A549 (cell line): ENCODE measurements at regions not wholly inside any gene's neighbourhood (a gene's known extent, or its start where the extent isn't known, plus 50 kb on each side); places are given as distances from the start of the nearest gene placed in this dataset.

Experiments used
- ATAC-seq, 2 experiments: fragments of 200-7000 bp in 1 of 2; fragments of >200 bp in 1 of 2; cut with Nextera tagmentation in 1 of 2; cut with Tn5 transposase in 1 of 2; 3 replicates each; pipeline versions ENCODE4 v1.8.0 to v1.9.1; 2018 to 2020; ENCODE audit warnings: mild to moderate bottlenecking in 1 of 2, moderate library complexity in 1 of 2
- CTCF ChIA-PET: fragments of 300-600 bp; sonication (Branson Sonifier 250); formaldehyde crosslinking; extraction: SDS; loops from one replicate; lab custom pipeline; 2021; ENCODE audit warnings: antibody characterized with exemption, inconsistent platforms; lab: Yijun Ruan, JAX
- POLR2A ChIA-PET: fragments of 350-600 bp; formaldehyde crosslinking; extraction: SDS; loops from one replicate; lab custom pipeline; 2021; ENCODE audit warnings: antibody characterized with exemption, inconsistent platforms; lab: Yijun Ruan, JAX
- DNase-seq, 2 experiments: peaks; one replicate each; pipeline versions ENCODE4 v3.0.0 to v3.0.0-alpha.2; 2011 to 2016; ENCODE audit warnings: low read depth in 1 of 2, low spot score in 1 of 2
- FAIRE-seq: peaks from 2 replicates; lab custom pipeline; 2011; peaks lifted over from hg19 to GRCh38; lab: Jason Lieb, UNC
- H3K27ac ChIP-seq, 2 experiments: fragments of >200 bp; sonication (Bioruptor Twin); formaldehyde crosslinking; 3 replicates each; pipeline ENCODE4 v1.5.1; 2016 to 2017
- H3K4me1 ChIP-seq: fragments of >200 bp; sonication (Bioruptor Twin); formaldehyde crosslinking; 3 replicates; pipeline ENCODE4 v1.6.1; 2016
- H3K4me2 ChIP-seq: fragments of >200 bp; sonication (Bioruptor Twin); formaldehyde crosslinking; 3 replicates; pipeline ENCODE4 v1.6.1; 2016
- H3K4me3 ChIP-seq: fragments of >200 bp; sonication (Bioruptor Twin); formaldehyde crosslinking; 3 replicates; pipeline ENCODE4 v1.5.1; 2016
- H3K9me3 ChIP-seq: fragments of >200 bp; sonication (Bioruptor Twin); formaldehyde crosslinking; 3 replicates; pipeline ENCODE4 v1.6.1; 2016
- BHLHE40 ChIP-seq: IDR thresholded peaks from 2 replicates; pipeline ENCODE4 v1.6.1; 2012; ENCODE audit warnings: low read depth, low read length, inconsistent platforms
- ESRRA ChIP-seq: fragments of 150-350 bp; IDR thresholded peaks from 2 replicates; pipeline ENCODE4 v1.6.1; 2014; ENCODE audit warnings: mild to moderate bottlenecking, low read length, borderline replicate concordance
- FOSB ChIP-seq: fragments of 250-450 bp; sonication (Bioruptor Pico); IDR thresholded peaks from 2 replicates; pipeline ENCODE4 v1.5.0; 2020; ENCODE audit warnings: mild to moderate bottlenecking, moderate library complexity
- FOXS1 ChIP-seq: fragments of 250-450 bp; sonication (Bioruptor Pico); IDR thresholded peaks from 2 replicates; pipeline ENCODE4 v1.5.0; 2020; ENCODE audit warnings: mild to moderate bottlenecking, moderate library complexity
- GATA3 ChIP-seq: IDR thresholded peaks from 2 replicates; pipeline ENCODE4 v1.6.1; 2012; ENCODE audit warnings: borderline replicate concordance
- HOXA7 ChIP-seq: fragments of 250-450 bp; sonication (Bioruptor Pico); IDR thresholded peaks from 2 replicates; pipeline ENCODE4 v1.5.0; 2020; ENCODE audit warnings: mild to moderate bottlenecking, moderate library complexity
- HOXB13 ChIP-seq: fragments of 250-450 bp; sonication (Bioruptor Pico); IDR thresholded peaks from 2 replicates; pipeline ENCODE4 v1.5.0; 2020; ENCODE audit warnings: low read depth, mild to moderate bottlenecking, moderate library complexity
- JUN ChIP-seq, 2 experiments: fragments of >200 bp; sonication (Bioruptor Twin); formaldehyde crosslinking; IDR thresholded peaks; 2 replicates in 1 of 2; 3 replicates in 1 of 2; pipeline ENCODE4 v1.6.1; 2016 to 2017
- JUNB ChIP-seq: fragments of >200 bp; sonication (Bioruptor Twin); formaldehyde crosslinking; IDR thresholded peaks from 2 replicates; pipeline ENCODE4 v1.6.1; 2016
- KDM1A ChIP-seq: fragments of 200-600 bp; sonication (generic); IDR thresholded peaks from 2 replicates; pipeline ENCODE4 v1.6.1; 2016; ENCODE audit warnings: low read depth, mild to moderate bottlenecking
- MAFK ChIP-seq: fragments of 450-650 bp; IDR thresholded peaks from 2 replicates; pipeline ENCODE4 v1.6.1; 2014; ENCODE audit not compliant: partially characterized antibody
- NFE2L2 ChIP-seq: fragments of 150-350 bp; conservative IDR thresholded peaks from 2 replicates; pipeline ENCODE4 v1.6.1; 2014; ENCODE audit warnings: low read length
- PHF8 ChIP-seq: fragments of 200-600 bp; sonication (generic); IDR thresholded peaks from 2 replicates; pipeline ENCODE4 v1.6.1; 2016; ENCODE audit warnings: low read depth, mild to moderate bottlenecking, antibody characterized with exemption, moderate library complexity, borderline replicate concordance
- POLR2A ChIP-seq: IDR thresholded peaks from 2 replicates; pipeline ENCODE4 v1.6.1; 2012; ENCODE audit warnings: mild to moderate bottlenecking, low read length
- POLR2AphosphoS2 ChIP-seq: conservative IDR thresholded peaks from 2 replicates; pipeline ENCODE4 v1.6.1; 2012; ENCODE audit warnings: low read length, improper control_type of control experiment, inconsistent platforms
- RAD21 ChIP-seq, 2 experiments: fragments of >200 bp in 1 of 2; sonication (Bioruptor Twin) in 1 of 2; formaldehyde crosslinking in 1 of 2; IDR thresholded peaks in 1 of 2; conservative IDR thresholded peaks in 1 of 2; 2 replicates in 1 of 2; 3 replicates in 1 of 2; pipeline ENCODE4 v1.6.1; 2012 to 2018; ENCODE audit warnings: inconsistent platforms in 1 of 2
- RARB ChIP-seq: fragments of 250-450 bp; sonication (Bioruptor Pico); IDR thresholded peaks from 2 replicates; pipeline ENCODE4 v1.8.0; 2021; ENCODE audit warnings: mild to moderate bottlenecking, moderate library complexity
- RCOR1 ChIP-seq: fragments of 150-350 bp; IDR thresholded peaks from 2 replicates; pipeline ENCODE4 v1.6.1; 2014; ENCODE audit warnings: antibody characterized with exemption, low read length, low read depth
- SREBF2 ChIP-seq: fragments of 450-650 bp; IDR thresholded peaks from 2 replicates; pipeline ENCODE4 v1.6.1; 2014; ENCODE audit warnings: mild to moderate bottlenecking, moderate library complexity
- ZFP36 ChIP-seq: fragments of 450-650 bp; IDR thresholded peaks from 2 replicates; pipeline ENCODE4 v1.6.1; 2014; ENCODE audit warnings: borderline replicate concordance; ENCODE audit not compliant: partially characterized antibody
- WGBS: methylation state at CpG from one replicate; pipeline ENCODE4 v1.1.6; 2017; ENCODE audit errors: missing lambda C conversion rate; 5-methylcytosine and 5-hydroxymethylcytosine counted together
- TF ChIP-seq, protein P1 (sequence below): fragments of 450-650 bp; IDR thresholded peaks from 2 replicates; pipeline ENCODE4 v1.6.1; 2014; ENCODE audit warnings: antibody characterized with exemption
- TF ChIP-seq, protein P2 (sequence below): fragments of >200 bp; sonication (Bioruptor Twin); formaldehyde crosslinking; IDR thresholded peaks from 2 replicates; pipeline ENCODE4 v1.6.1; 2016
- TF ChIP-seq, protein P3 (sequence below): fragments of >200 bp; sonication (Bioruptor Twin); formaldehyde crosslinking; IDR thresholded peaks from 3 replicates; pipeline ENCODE4 v1.6.1; 2016
- TF ChIP-seq, protein P4 (sequence below): IDR thresholded peaks from 2 replicates; pipeline ENCODE4 v1.6.1; 2012; ENCODE audit warnings: low read depth, borderline replicate concordance
- TF ChIP-seq, protein P5 (sequence below): IDR thresholded peaks from 2 replicates; pipeline ENCODE4 v1.6.1; 2012
- TF ChIP-seq, protein P6 (sequence below): fragments of 150-350 bp; IDR thresholded peaks from 2 replicates; pipeline ENCODE4 v1.6.1; 2014; ENCODE audit warnings: low read depth, mild to moderate bottlenecking, low read length
- TF ChIP-seq, protein P7 (sequence below): fragments of 200-600 bp; sonication (generic); IDR thresholded peaks from 2 replicates; pipeline ENCODE4 v1.6.1; 2016; ENCODE audit warnings: antibody characterized with exemption, mild to moderate bottlenecking, moderate library complexity

DNA sequence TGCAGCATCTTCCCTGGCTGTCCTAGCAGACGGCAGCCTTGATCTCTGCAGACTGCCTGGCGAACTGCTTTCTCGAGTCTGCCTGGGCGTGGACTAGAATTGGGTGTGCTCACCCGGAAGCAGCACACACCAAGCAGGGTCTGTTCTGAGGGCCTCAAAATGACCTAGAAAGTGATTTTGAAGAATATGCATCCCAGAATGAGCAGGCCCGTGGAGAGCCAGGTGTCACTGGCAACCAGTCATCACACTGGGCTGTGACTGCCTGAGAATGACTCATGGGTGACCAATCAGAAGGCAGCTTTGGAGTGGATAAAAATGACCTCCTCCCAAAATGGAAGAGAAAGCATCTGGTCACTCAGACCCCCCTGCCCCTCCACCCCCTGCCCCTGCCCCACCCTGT lies 114.9 kb upstream of the NECTIN1 start:
- POLR2A ChIA-PET: no interaction called here
- H3K27ac ChIP-seq: no peak overlapping the region
- no peak for ATAC-seq
- peak in 1 of 2 experiments; percentile 20 for DNase-seq
- H3K4me2 ChIP-seq: no peak overlapping the region
- no peaks in the 10 kb centered on the region for H3K9me3 ChIP-seq
- no peak overlapping the region for H3K4me3 ChIP-seq
- no peaks in the 10 kb centered on the region for H3K4me1 ChIP-seq
- FAIRE-seq: no peak
- TF ChIP-seq POLR2AphosphoS2 (no peak), POLR2A (no peak), RAD21 (conservative IDR thresholded peaks at IDR 0.05 in 1 of 2, IDR thresholded peaks at IDR 0.05 in 1 of 2) (no peak), SREBF2 (no peak), HOXA7 (CRISPR knock-in tag) (no peak), HOXB13 (CRISPR knock-in tag) (no peak), MAFK (no peak), RCOR1 (no peak), FOSB (CRISPR knock-in tag) (no peak), KDM1A (no peak), RARB (CRISPR knock-in tag) (no peak), NFE2L2 (no peak), ZFP36 (no peak)
- TF ChIP-seq, protein P1, sequence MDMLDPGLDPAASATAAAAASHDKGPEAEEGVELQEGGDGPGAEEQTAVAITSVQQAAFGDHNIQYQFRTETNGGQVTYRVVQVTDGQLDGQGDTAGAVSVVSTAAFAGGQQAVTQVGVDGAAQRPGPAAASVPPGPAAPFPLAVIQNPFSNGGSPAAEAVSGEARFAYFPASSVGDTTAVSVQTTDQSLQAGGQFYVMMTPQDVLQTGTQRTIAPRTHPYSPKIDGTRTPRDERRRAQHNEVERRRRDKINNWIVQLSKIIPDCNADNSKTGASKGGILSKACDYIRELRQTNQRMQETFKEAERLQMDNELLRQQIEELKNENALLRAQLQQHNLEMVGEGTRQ: no peak
- TF ChIP-seq, protein P2, sequence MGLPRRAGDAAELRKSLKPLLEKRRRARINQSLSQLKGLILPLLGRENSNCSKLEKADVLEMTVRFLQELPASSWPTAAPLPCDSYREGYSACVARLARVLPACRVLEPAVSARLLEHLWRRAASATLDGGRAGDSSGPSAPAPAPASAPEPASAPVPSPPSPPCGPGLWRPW: no peak
- CTCF ChIA-PET: no interaction called here
- 54% methylated on average over 5 of the region's 6 CpGs for WGBS

DNA sequence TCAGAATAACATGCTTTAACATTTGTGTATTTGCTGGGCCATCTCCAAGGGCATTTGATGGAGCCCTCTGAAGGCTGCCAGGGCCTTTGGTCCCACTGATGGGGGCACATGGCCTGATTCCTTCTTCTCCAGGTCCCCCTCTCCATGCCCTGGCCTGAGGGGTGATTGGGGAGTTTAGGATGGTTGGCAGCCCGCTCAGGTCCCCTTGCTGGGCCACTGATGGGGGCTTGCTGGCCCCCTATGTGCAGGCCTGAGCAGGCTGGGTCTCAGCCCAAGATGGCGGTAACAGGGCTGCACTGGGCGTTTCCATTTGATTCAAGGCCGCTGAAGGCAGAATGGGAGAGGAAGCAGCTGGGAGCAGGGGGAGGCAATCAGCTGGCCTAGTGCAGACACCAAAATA lies 113.7 kb upstream of the NECTIN1 start:
- DNase-seq: no peak
- Histone ChIP-seq H3K4me3 (no peak overlapping the region), H3K9me3 (no peaks in the 10 kb centered on the region), H3K4me1 (no peaks in the 10 kb centered on the region), H3K27ac (no peak overlapping the region), H3K4me2 (no peak overlapping the region)
- 33% methylated on average over 3 of the region's 4 CpGs for WGBS
- ATAC-seq: no peak
- FAIRE-seq: no peak
- no peak for TF ChIP-seq FOXS1 (CRISPR knock-in tag)
- TF ChIP-seq JUN (IDR thresholded peaks at IDR 0.05): no peak
- TF ChIP-seq ESRRA: no peak
- TF ChIP-seq, protein P3, sequence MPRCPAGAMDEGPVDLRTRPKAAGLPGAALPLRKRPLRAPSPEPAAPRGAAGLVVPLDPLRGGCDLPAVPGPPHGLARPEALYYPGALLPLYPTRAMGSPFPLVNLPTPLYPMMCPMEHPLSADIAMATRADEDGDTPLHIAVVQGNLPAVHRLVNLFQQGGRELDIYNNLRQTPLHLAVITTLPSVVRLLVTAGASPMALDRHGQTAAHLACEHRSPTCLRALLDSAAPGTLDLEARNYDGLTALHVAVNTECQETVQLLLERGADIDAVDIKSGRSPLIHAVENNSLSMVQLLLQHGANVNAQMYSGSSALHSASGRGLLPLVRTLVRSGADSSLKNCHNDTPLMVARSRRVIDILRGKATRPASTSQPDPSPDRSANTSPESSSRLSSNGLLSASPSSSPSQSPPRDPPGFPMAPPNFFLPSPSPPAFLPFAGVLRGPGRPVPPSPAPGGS: no peak
- no peak for TF ChIP-seq PHF8
- TF ChIP-seq, protein P4, sequence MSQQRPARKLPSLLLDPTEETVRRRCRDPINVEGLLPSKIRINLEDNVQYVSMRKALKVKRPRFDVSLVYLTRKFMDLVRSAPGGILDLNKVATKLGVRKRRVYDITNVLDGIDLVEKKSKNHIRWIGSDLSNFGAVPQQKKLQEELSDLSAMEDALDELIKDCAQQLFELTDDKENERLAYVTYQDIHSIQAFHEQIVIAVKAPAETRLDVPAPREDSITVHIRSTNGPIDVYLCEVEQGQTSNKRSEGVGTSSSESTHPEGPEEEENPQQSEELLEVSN: no peak
- TF ChIP-seq, protein P5, sequence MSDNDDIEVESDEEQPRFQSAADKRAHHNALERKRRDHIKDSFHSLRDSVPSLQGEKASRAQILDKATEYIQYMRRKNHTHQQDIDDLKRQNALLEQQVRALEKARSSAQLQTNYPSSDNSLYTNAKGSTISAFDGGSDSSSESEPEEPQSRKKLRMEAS: no peak
- POLR2A ChIA-PET: no interaction called here
- CTCF ChIA-PET: no interaction called here

DNA sequence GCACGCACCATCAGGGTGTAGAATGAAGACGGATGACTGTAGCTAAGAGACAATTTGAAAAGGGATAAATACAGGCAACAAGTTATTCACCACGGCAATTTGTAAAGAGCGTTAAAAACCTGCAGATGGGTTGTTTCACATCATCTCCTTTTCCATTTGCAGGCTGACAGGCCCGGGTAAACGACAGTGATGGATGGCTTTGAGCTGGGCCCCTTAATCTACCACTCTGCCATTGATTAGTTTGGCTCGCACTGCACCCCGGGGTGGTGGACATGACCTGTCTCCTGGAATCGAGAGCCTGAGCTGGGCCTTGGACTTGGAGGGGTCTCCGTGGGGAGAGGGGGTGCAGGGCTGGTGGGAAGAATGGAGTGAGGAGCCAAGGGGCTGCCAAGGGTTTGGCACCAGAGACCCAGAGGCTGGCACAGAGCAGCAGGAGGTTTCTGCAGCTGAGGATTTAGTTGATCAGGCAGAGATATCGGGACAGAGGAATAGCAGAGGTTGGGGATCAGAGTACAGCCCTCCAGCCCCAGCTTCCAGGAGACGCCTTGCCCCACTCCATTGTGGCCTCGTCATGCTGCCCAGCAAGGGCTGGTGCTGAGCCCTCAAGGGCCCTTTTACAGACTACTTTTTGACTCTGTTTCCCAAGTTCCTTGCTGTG lies 110.6 kb upstream of the NECTIN1 start:
- POLR2A ChIA-PET: no interaction called here
- CTCF ChIA-PET: no interaction called here
- FAIRE-seq (no peak), DNase-seq (no peak), ATAC-seq (no peak)
- Histone ChIP-seq H3K4me3 (no peak overlapping the region), H3K4me2 (no peak overlapping the region), H3K27ac (no peak overlapping the region), H3K9me3 (no peaks in the 10 kb centered on the region; the same call in 2 of the 3 replicates), H3K4me1 (no peaks in the 10 kb centered on the region)
- TF ChIP-seq, protein P6, sequence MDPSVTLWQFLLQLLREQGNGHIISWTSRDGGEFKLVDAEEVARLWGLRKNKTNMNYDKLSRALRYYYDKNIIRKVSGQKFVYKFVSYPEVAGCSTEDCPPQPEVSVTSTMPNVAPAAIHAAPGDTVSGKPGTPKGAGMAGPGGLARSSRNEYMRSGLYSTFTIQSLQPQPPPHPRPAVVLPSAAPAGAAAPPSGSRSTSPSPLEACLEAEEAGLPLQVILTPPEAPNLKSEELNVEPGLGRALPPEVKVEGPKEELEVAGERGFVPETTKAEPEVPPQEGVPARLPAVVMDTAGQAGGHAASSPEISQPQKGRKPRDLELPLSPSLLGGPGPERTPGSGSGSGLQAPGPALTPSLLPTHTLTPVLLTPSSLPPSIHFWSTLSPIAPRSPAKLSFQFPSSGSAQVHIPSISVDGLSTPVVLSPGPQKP: no peak
- TF ChIP-seq, protein P7, sequence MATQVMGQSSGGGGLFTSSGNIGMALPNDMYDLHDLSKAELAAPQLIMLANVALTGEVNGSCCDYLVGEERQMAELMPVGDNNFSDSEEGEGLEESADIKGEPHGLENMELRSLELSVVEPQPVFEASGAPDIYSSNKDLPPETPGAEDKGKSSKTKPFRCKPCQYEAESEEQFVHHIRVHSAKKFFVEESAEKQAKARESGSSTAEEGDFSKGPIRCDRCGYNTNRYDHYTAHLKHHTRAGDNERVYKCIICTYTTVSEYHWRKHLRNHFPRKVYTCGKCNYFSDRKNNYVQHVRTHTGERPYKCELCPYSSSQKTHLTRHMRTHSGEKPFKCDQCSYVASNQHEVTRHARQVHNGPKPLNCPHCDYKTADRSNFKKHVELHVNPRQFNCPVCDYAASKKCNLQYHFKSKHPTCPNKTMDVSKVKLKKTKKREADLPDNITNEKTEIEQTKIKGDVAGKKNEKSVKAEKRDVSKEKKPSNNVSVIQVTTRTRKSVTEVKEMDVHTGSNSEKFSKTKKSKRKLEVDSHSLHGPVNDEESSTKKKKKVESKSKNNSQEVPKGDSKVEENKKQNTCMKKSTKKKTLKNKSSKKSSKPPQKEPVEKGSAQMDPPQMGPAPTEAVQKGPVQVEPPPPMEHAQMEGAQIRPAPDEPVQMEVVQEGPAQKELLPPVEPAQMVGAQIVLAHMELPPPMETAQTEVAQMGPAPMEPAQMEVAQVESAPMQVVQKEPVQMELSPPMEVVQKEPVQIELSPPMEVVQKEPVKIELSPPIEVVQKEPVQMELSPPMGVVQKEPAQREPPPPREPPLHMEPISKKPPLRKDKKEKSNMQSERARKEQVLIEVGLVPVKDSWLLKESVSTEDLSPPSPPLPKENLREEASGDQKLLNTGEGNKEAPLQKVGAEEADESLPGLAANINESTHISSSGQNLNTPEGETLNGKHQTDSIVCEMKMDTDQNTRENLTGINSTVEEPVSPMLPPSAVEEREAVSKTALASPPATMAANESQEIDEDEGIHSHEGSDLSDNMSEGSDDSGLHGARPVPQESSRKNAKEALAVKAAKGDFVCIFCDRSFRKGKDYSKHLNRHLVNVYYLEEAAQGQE: no peak
- TF ChIP-seq GATA3: no peak
- no peak for TF ChIP-seq JUNB
- TF ChIP-seq, protein P3: no peak
- no peak for TF ChIP-seq ESRRA
- no peak for TF ChIP-seq BHLHE40
- 35% methylated on average over 9 of the region's 13 CpGs for WGBS
